Spleen (tissue), 7 donors: ENCODE measurements at regions not wholly inside any gene's neighbourhood (a gene's known extent, or its start where the extent isn't known, plus 50 kb on each side); places are given as distances from the start of the nearest gene placed in this dataset.

Experiments used
- CTCF ChIP-seq, 11 experiments: fragments of 200-600 bp in 7 of 11; fragments of 450-650 bp in 4 of 11; sonication (generic) in 4 of 11; IDR thresholded peaks in 8 of 11; conservative IDR thresholded peaks in 3 of 11; 1 replicate in 7 of 11; 2 replicates in 4 of 11; pipeline versions ENCODE4 v1.4.0 to v1.8.0; 2016 to 2021; ENCODE audit warnings: antibody characterized with exemption in 11 of 11, inconsistent platforms in 4 of 11, mild to moderate bottlenecking in 1 of 11
- POLR2A ChIP-seq, 3 donors: fragments of 450-650 bp; IDR thresholded peaks; one replicate each; pipeline ENCODE4 v1.5.1; 2017; ENCODE audit warnings: antibody characterized with exemption in 3 of 3, mild to moderate bottlenecking in 1 of 3
- donor health status: DM: no; HTN: no; CAD: no; lungs with moderate emphysema.
- donor health status: DM: no; HTN: no; CAD: no.
- donor health status: DM: no; HTN: no; CAD: no.

GRCh38 chr6:145567684-145568252 is 167.6 kb downstream of the EPM2A start:
- TF ChIP-seq POLR2A (IDR thresholded peaks at IDR 0.05) (no peak), CTCF (IDR thresholded peaks at IDR 0.05 in 8 of 11, conservative IDR thresholded peaks at IDR 0.05 in 3 of 11) (no peak)
